ENCODE measurements at regions not wholly inside any gene's neighbourhood (a gene's known extent, or its start where the extent isn't known, plus 50 kb on each side); places are given as distances from the start of the nearest gene placed in this dataset.

DNA sequence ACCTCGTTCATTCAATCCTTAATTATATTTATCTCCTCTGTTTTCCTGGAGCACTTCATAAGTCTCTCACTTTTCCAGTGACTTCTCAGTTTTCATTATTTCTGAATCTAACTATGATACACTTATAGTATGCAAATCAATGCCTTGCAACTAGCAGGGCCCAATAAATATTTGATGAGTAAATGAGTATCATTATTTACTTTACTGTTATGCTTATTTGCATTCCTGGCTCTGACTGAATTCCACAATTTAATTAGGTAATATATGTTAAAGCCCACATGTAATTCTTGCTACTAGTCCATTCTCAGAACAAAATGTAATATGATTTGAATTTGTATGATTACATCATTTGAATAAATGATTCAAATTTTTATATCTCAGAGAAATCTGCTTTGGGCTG is 1595.1 kb upstream of the MIR17HG start:
- H3K27ac ChIP-seq (ENCODE audit: extremely low read depth, low read depth, low read length) = no peak overlapping the region
- no peak overlapping the region for H3K4me3 ChIP-seq
- H4K20me1 ChIP-seq (replicated peaks; ENCODE audit: control insufficient read depth, insufficient read depth, low read length) = no peaks in the 10 kb centered on the region
- TF ChIP-seq ZNF282 (CRISPR knock-in tag; IDR thresholded peaks at IDR 0.05) (no peak), KLF1 (tag; IDR thresholded peaks at IDR 0.05) (no peak), ZNF239 (CRISPR knock-in tag; IDR thresholded peaks at IDR 0.05) (no peak)
- 0% methylated on average over 1 of the region's 1 CpG for WGBS (ENCODE audit: insufficient coverage, low coverage, missing lambda C conversion rate)
- no peaks in the 10 kb centered on the region for H3K9me3 ChIP-seq (replicated peaks; ENCODE audit: control insufficient read depth, insufficient read depth, low read depth, low read length)
- no peak for FAIRE-seq
- H2AFZ ChIP-seq (ENCODE audit: low read depth, low read length) = no peak overlapping the region
- ChIA-PET POLR2A (no interaction called here), CTCF (ENCODE audit: low intra/inter-chr PET ratio) (no interaction called here)
- intact Hi-C loops (cut with micrococcal nuclease) (no loop called here), in situ Hi-C loops (cut with MboI) (no loop called here)
- no peak for DNase-seq (ENCODE audit: extremely low read depth in 1 of 4, low spot score in 3 of 4)
- H3K36me3 ChIP-seq (ENCODE audit: control insufficient read depth, insufficient read depth, low read length) = no peaks in the 10 kb centered on the region
- H3K9ac ChIP-seq (ENCODE audit: insufficient read depth in 1 of 2, low read depth in 2 of 2, low read length in 2 of 2) = no peak overlapping the region
- H3K79me2 ChIP-seq (ENCODE audit: control insufficient read depth, insufficient read depth, low read length) = no peaks in the 10 kb centered on the region
- no peak overlapping the region for H3K4me2 ChIP-seq (ENCODE audit: insufficient read depth, low read length)
- no TSS peak for BruUV-seq (replicated peaks)
- no peaks in the 10 kb centered on the region for H3K27me3 ChIP-seq (ENCODE audit: control insufficient read depth in 2 of 2, insufficient read depth in 2 of 2, low read length in 2 of 2)
- no peak for ATAC-seq
- H3K9me1 ChIP-seq (ENCODE audit: control insufficient read depth, insufficient read depth, low read length) = no peaks in the 10 kb centered on the region
- H3K4me1 ChIP-seq (replicated peaks in 1 of 2; ENCODE audit: control insufficient read depth in 2 of 2, insufficient read depth in 2 of 2, low read length in 2 of 2) = no peaks in the 10 kb centered on the region

DNA sequence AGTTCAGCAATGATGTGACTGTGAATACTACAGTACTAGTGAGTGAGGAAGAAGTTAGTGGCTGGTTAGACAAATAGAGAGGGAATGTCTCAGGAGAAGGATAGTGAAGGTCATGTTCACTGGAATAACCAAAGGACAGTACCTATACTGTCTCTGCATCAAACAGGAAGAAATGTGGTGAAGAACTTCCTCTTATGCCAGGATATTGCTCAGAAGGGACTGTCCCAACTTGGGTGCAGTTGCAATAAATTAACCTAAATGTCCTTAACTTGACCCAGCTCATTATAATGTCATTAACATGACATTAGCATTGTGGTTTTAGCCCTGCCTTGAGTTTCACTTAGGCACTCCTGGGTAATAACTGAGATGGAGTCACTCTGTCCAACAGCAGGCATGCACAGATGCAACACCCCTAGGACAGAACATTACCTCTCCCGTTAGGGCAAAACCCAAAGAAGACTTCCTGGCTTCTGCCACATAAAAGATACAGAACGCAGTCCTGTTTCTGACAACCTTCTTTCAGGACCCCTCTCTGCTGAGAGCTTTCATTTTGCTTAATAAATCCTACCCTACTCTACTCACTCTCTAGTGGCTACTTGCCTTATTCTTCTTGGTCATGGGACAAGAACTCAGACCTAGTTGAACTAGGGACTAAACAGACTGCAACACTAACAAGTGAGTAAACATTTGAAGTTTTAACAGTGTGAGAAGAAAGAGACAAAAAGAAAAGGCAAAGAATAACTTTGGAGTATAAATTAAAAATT is 1591.6 kb upstream of the MIR17HG start:
- DNase-seq (ENCODE audit: extremely low read depth in 1 of 4, low spot score in 3 of 4) = no peak
- in situ Hi-C loops (cut with MboI) (no loop called here), intact Hi-C loops (cut with micrococcal nuclease) (no loop called here)
- Histone ChIP-seq H3K9ac (ENCODE audit: insufficient read depth in 1 of 2, low read depth in 2 of 2, low read length in 2 of 2) (no peak overlapping the region), H3K9me1 (ENCODE audit: control insufficient read depth, insufficient read depth, low read length) (no peaks in the 10 kb centered on the region), H3K36me3 (ENCODE audit: control insufficient read depth, insufficient read depth, low read length) (no peaks in the 10 kb centered on the region), H3K79me2 (ENCODE audit: control insufficient read depth, insufficient read depth, low read length) (no peaks in the 10 kb centered on the region), H3K27me3 (ENCODE audit: control insufficient read depth in 2 of 2, insufficient read depth in 2 of 2, low read length in 2 of 2) (no peaks in the 10 kb centered on the region), H2AFZ (ENCODE audit: low read depth, low read length) (no peak overlapping the region), H3K4me2 (ENCODE audit: insufficient read depth, low read length) (no peak overlapping the region), H3K4me1 (replicated peaks in 1 of 2; ENCODE audit: control insufficient read depth in 2 of 2, insufficient read depth in 2 of 2, low read length in 2 of 2) (no peaks in the 10 kb centered on the region), H3K27ac (ENCODE audit: extremely low read depth, low read depth, low read length) (no peak overlapping the region), H3K9me3 (replicated peaks; ENCODE audit: control insufficient read depth, insufficient read depth, low read depth, low read length) (no peaks in the 10 kb centered on the region), H3K4me3 (no peak overlapping the region), H4K20me1 (replicated peaks; ENCODE audit: control insufficient read depth, insufficient read depth, low read length) (no peaks in the 10 kb centered on the region)
- TF ChIP-seq ZNF175 (CRISPR knock-in tag; IDR thresholded peaks at IDR 0.05; ENCODE audit: low read depth) (no peak), ZFP36 (IDR thresholded peaks at IDR 0.05; ENCODE audit: low read depth, low read length, partially characterized antibody) (peak; percentile 17), CBFA2T2 (conservative IDR thresholded peaks at IDR 0.05) (no peak), TOE1 (IDR thresholded peaks at IDR 0.05; ENCODE audit: borderline replicate concordance) (no peak), TOE1 (CRISPR knock-in tag; IDR thresholded peaks at IDR 0.05; ENCODE audit: borderline replicate concordance, low read depth) (no peak)
- 0% methylated on average over 2 of the region's 2 CpGs for WGBS (ENCODE audit: insufficient coverage, low coverage, missing lambda C conversion rate)
- CTCF ChIA-PET (ENCODE audit: low intra/inter-chr PET ratio) = no interaction called here
- no peak for FAIRE-seq
- no TSS peak for BruUV-seq (replicated peaks)
- ATAC-seq = no peak
- POLR2A ChIA-PET = no interaction called here

Measured in K562 (cell line).